Epithelial cell of esophagus (primary cell): ENCODE measurements at regions not wholly inside any gene's neighbourhood (a gene's known extent, or its start where the extent isn't known, plus 50 kb on each side); places are given as distances from the start of the nearest gene placed in this dataset.
A peak's percentile ranks its signal among the peaks of the same experiment; 100 is the strongest.
"Not testable (repeated sequence)": the region's sequence is repeated elsewhere in the genome, so short reads cannot be mapped to it uniquely, and the experiment has no call there.

Experiments
- DNase-seq: peaks from one replicate; pipeline ENCODE4 v3.0.0; 2010; ENCODE audit warnings: low read depth
- H3K4me3 ChIP-seq: 2 replicates; pipeline ENCODE4 v1.5.1; 2011; ENCODE audit warnings: mild to moderate bottlenecking, low read length, control low read depth
- TF ChIP-seq, protein P1 (sequence below): IDR thresholded peaks from 2 replicates; pipeline ENCODE4 v1.5.1; 2011; ENCODE audit warnings: low read depth, mild to moderate bottlenecking, low read length, control low read depth, inconsistent platforms; ENCODE audit not compliant: insufficient read depth; ENCODE audit errors: missing control alignments

DNA sequence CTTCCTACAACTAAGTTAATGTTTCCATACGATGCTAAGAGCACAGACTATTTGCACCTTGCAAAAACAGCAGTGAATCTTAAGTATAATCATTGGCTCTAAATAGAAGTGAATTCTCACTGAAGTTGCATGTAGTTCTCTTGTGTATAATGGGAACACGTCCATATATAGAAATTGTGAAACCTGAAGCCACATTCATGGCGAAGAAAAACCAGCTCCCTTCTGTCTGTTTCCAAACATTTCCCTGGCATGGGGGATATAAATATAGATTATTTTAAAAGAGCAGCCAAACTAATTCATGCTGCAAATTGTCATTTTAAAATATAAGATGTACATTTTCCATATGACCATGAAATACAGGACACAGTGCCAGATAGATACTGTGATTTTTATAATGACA lies 71.1 kb downstream of the TRAM1L1 start:
- H3K4me3 ChIP-seq, result no peak overlapping the region
- DNase-seq, result no peak
- TF ChIP-seq, protein P1, sequence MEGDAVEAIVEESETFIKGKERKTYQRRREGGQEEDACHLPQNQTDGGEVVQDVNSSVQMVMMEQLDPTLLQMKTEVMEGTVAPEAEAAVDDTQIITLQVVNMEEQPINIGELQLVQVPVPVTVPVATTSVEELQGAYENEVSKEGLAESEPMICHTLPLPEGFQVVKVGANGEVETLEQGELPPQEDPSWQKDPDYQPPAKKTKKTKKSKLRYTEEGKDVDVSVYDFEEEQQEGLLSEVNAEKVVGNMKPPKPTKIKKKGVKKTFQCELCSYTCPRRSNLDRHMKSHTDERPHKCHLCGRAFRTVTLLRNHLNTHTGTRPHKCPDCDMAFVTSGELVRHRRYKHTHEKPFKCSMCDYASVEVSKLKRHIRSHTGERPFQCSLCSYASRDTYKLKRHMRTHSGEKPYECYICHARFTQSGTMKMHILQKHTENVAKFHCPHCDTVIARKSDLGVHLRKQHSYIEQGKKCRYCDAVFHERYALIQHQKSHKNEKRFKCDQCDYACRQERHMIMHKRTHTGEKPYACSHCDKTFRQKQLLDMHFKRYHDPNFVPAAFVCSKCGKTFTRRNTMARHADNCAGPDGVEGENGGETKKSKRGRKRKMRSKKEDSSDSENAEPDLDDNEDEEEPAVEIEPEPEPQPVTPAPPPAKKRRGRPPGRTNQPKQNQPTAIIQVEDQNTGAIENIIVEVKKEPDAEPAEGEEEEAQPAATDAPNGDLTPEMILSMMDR, result no peak

DNA sequence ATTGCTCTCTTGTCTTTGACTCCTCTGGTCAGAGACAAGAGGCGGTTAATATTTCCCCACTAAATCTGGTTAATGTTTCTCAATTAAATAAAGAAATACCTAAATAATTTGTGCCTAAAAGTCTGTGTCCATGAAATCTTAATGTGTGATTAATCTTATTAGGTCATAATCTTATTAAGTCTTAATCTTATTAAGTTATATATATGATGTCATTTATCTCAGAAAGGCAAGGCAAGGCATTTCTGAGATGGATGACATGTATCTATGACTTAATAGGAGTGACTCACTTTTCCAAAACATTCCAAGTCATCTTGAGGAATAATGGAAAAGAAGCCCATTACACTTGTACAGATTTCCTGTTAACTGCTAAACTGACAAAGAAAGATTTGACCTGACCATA lies 74.7 kb downstream of the TRAM1L1 start:
- no peak overlapping the region for H3K4me3 ChIP-seq
- no peak for DNase-seq
- TF ChIP-seq, protein P1, result no peak

DNA sequence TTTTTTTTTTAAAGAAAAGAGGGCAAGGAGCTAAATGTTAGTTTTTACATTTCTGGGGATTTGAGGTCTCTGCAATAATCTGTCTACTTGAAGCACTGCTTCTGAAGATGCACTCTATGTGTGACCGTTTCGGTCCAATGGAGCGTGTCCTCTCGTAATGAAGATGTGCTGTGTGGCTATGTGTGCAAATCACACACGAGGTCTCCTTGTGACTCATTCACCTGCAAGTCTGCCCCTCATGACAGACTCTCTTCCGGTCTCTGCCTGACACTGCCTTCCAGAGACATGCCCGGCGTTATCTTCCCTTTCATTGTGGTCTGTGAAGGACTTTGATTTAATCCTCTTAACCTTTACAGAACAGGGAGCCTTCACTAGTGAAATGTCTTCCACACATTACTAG lies 84.3 kb downstream of the TRAM1L1 start:
- TF ChIP-seq, protein P1, result no peak
- H3K4me3 ChIP-seq, result no peak overlapping the region
- no peak for DNase-seq

GRCh38 chr4:116982656-116983055 lies 102.7 kb downstream of the TRAM1L1 start:
- H3K4me3 ChIP-seq, result no peak overlapping the region
- no peak for DNase-seq
- TF ChIP-seq, protein P1, result no peak

DNA sequence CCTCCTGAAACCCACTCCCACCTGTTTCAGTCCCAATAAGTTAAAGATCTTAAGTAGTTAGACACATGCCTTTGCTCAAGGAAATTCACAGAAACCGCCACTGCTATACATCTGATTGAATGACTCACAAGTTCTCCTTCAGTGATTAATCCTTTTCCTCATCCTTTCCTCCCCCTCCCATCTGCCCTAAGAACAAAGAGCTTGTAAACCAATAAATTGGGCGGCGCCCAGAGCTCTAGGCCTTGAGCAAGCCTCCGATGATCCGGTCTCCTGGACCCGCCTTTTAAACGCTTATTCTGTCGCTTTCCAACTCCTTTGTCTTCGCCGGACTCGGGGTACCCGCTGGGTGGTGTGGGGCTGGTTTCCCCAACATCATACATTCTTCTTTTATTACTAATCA lies 104.9 kb downstream of the TRAM1L1 start:
- H3K4me3 ChIP-seq, result not testable (repeated sequence)
- peak; percentile 64 for DNase-seq

DNA sequence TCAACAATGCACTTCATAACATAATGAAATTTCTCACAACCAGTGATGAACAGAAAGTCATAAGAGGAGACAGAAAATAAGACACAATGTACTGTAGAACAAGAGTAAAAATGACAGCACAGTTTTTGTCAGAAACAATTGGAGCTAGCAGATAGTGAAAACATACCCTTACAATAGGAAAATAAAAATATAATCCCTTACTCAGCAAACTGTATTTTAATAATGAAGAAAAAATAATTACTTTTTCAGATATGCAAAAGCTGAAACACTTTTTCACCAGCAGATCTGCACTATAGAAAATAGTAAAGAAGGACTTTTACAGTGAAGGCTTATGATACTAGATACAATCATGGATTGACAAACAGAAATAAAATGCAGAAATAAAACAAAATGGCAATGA lies 126.3 kb downstream of the TRAM1L1 start:
- H3K4me3 ChIP-seq, result no peak overlapping the region
- TF ChIP-seq, protein P1, result no peak
- no peak for DNase-seq

GRCh38 chr4:116953947-116954346 lies 131.4 kb downstream of the TRAM1L1 start:
- no peak overlapping the region for H3K4me3 ChIP-seq
- no peak for DNase-seq
- TF ChIP-seq, protein P1, result no peak
